AG10803 (cell line): ENCODE measurements at regions not wholly inside any gene's neighbourhood (a gene's known extent, or its start where the extent isn't known, plus 50 kb on each side); places are given as distances from the start of the nearest gene placed in this dataset.

ENCODE experiments used
- DNase-seq: peaks from one replicate; pipeline ENCODE4 v3.0.0; 2010; ENCODE audit warnings: low read depth
- H3K4me3 ChIP-seq: 2 replicates; pipeline ENCODE4 v1.5.1; 2011; ENCODE audit warnings: mild to moderate bottlenecking, low read length, control low read depth
- TF ChIP-seq, protein P1 (sequence below): conservative IDR thresholded peaks from 2 replicates; pipeline ENCODE4 v1.5.1; 2011; ENCODE audit warnings: mild to moderate bottlenecking, low read length, control low read depth, inconsistent platforms

DNA sequence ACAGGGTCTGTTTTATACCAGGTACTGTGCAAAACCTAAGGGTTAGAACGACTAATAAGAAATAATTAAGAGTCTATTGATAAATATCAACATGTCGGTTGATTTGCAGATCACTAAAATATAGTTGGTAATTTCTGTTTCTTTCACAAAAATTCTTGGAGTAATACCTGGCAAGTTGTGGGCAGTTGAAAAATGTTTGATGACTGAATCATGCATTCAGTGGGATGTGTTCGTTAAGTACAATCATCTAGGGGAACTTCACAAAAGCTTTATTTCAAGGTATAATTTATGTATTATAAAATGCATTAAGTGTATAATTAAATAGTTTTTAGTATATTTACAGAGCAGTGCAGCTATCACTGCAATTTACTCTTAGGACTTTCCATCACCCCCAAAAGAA, 120.0 kb downstream of the KCNA5 start:
- H3K4me3 ChIP-seq = no peak overlapping the region
- no peak for DNase-seq
- TF ChIP-seq, protein P1, sequence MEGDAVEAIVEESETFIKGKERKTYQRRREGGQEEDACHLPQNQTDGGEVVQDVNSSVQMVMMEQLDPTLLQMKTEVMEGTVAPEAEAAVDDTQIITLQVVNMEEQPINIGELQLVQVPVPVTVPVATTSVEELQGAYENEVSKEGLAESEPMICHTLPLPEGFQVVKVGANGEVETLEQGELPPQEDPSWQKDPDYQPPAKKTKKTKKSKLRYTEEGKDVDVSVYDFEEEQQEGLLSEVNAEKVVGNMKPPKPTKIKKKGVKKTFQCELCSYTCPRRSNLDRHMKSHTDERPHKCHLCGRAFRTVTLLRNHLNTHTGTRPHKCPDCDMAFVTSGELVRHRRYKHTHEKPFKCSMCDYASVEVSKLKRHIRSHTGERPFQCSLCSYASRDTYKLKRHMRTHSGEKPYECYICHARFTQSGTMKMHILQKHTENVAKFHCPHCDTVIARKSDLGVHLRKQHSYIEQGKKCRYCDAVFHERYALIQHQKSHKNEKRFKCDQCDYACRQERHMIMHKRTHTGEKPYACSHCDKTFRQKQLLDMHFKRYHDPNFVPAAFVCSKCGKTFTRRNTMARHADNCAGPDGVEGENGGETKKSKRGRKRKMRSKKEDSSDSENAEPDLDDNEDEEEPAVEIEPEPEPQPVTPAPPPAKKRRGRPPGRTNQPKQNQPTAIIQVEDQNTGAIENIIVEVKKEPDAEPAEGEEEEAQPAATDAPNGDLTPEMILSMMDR = no peak

DNA sequence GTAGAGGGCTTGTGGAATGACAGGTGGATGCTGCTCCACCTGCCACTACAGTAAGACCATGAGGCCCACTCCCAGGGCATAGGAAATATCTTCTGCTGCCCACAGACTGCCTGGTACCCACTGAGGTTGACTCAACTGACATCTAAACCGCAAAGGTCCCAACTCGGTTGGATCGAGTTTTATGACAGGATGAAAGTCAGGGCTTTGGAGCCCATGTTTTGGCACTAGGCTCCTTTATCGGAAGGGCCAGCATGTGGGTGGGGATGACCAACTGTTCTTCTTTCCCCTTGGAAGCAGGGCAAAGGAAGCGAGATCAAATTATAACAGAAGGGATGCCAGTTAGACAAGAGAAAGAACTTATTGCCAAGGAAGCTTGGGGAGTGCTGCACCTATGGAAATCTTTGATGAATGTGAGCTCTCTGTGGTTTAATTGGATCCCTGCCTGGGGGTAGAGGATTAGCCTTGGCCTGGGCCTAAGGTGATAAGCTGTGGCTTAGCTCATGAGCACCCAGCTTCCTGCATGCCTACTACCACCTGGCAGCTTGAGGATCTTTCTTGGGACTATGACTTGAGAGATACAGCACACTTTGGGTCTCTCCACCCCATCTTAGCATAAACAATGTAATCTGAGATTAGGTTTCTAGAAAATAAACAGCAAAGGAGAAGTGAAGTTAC, 121.8 kb downstream of the KCNA5 start:
- H3K4me3 ChIP-seq = no peak overlapping the region
- DNase-seq = no peak
- TF ChIP-seq, protein P1 = no peak

- peak; percentile 100 for DNase-seq
- no peak overlapping the region for H3K4me3 ChIP-seq
- TF ChIP-seq, protein P1 = no peak
Observed at GRCh38 chr12:5166976-5167375, 123.3 kb downstream of the KCNA5 start.

GRCh38 chr12:5168148-5168547, 124.5 kb downstream of the KCNA5 start:
- TF ChIP-seq, protein P1 = no peak
- DNase-seq = no peak
- no peak overlapping the region for H3K4me3 ChIP-seq

DNA sequence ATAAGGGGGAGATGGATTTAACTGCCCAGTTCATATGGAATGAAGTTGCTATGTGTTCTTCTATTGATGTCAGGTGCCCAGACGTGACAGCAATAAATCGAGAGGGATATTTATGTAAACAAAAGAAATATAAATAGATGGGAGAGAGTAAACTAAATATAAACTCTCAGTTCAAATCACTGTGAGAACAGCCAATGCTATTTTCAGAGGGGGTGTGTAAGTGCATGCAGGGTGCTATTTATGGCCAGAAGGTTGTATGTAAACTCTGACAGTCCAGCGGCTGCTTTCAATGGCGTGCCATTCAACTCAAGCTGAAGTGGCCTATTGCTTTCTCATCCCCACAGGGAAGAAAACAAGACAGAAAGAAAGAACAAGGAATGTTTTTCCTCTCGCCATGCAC, 127.2 kb downstream of the KCNA5 start:
- no peak for DNase-seq
- H3K4me3 ChIP-seq = no peak overlapping the region
- TF ChIP-seq, protein P1 = no peak

GRCh38 chr12:5171701-5172100, 128.0 kb downstream of the KCNA5 start:
- TF ChIP-seq, protein P1 = peak; percentile 91

DNA sequence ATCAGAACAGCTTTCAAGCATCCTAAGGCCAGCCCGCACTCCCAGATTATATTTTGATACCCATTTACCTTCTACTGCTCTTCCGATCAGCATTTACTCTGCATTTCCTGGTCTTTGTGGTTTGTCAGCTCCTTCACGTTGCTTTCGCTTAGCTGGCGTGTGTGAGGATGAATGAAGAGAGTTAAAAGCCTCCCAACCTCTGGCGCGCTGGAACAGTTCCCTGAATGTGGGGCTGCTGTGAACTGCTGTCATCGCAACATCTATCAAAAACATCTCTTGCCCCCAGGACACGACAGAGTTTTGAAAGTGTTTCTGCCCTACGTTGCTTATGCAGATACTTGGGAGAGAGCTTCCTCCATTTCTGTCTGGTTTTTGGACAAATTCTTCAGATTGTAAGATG, 129.2 kb downstream of the KCNA5 start:
- DNase-seq = peak; percentile 25
- no peak overlapping the region; the same call in 1 of the 2 replicates for H3K4me3 ChIP-seq
- TF ChIP-seq, protein P1 = no peak

More at GRCh38 chr12:5171701-5172100, 128.0 kb downstream of the KCNA5 start:
- DNase-seq = peak; percentile 76
- no peak overlapping the region for H3K4me3 ChIP-seq
